ENCODE measurements at regions not wholly inside any gene's neighbourhood (a gene's known extent, or its start where the extent isn't known, plus 50 kb on each side); places are given as distances from the start of the nearest gene placed in this dataset.

GRCh38 chr7:132069306-132069705, 507.0 kb downstream of the PLXNA4 start:
- TF ChIP-seq CTCF (IDR thresholded peaks at IDR 0.05; ENCODE audit: insufficient read depth, low read length), result no peak
- TF ChIP-seq POLR2AphosphoS5 (IDR thresholded peaks at IDR 0.05; ENCODE audit: low read depth), result no peak
- no peak for TF ChIP-seq REST (IDR thresholded peaks at IDR 0.05; ENCODE audit: insufficient replicate concordance, low read depth)
